ENCODE measurements at regions not wholly inside any gene's neighbourhood (a gene's known extent, or its start where the extent isn't known, plus 50 kb on each side); places are given as distances from the start of the nearest gene placed in this dataset.

- TF ChIP-seq CTCF (IDR thresholded peaks at IDR 0.05) = no peak
- no peak for TF ChIP-seq POLR2A (IDR thresholded peaks at IDR 0.05)
Observed at GRCh38 chr18:73940721-73941120, 206.9 kb downstream of the FBXO15 start.
